Esophagus (tissue), 2 donors: ENCODE measurements at regions not wholly inside any gene's neighbourhood (a gene's known extent, or its start where the extent isn't known, plus 50 kb on each side); places are given as distances from the start of the nearest gene placed in this dataset.

Source experiments
- H3K27ac ChIP-seq, 2 donors: one replicate each; pipeline ENCODE4 v1.5.1; 2013; ENCODE audit warnings: low read depth in 2 of 2, mild to moderate bottlenecking in 2 of 2, inconsistent platforms in 1 of 2, low read length in 1 of 2, moderate library complexity in 1 of 2
- H3K27me3 ChIP-seq, 2 donors: one replicate each; pipeline ENCODE4 v1.6.1; 2013; ENCODE audit warnings: low read length in 2 of 2, control low read depth in 1 of 2, mild to moderate bottlenecking in 1 of 2; ENCODE audit not compliant: insufficient read depth in 2 of 2, control insufficient read depth in 1 of 2
- H3K36me3 ChIP-seq, 2 donors: one replicate each; pipeline ENCODE4 v1.6.1; 2013; ENCODE audit warnings: low read length in 1 of 2; ENCODE audit not compliant: control insufficient read depth in 2 of 2, insufficient read depth in 2 of 2
- H3K4me1 ChIP-seq, 2 donors: one replicate each; pipeline ENCODE4 v1.6.1; 2013; ENCODE audit warnings: low read length in 1 of 2; ENCODE audit not compliant: control insufficient read depth in 2 of 2, insufficient read depth in 2 of 2
- H3K4me3 ChIP-seq, 2 donors: one replicate each; pipeline ENCODE4 v1.5.1; 2013; ENCODE audit warnings: low read length in 2 of 2, mild to moderate bottlenecking in 2 of 2, low read depth in 1 of 2, moderate library complexity in 1 of 2
- H3K9me3 ChIP-seq, 2 donors: one replicate each; pipeline ENCODE4 v1.6.1; 2013; ENCODE audit warnings: mild to moderate bottlenecking in 2 of 2, low read depth in 1 of 2, low read length in 1 of 2, moderate library complexity in 1 of 2; ENCODE audit not compliant: control insufficient read depth in 2 of 2, insufficient read depth in 1 of 2
- WGBS, 2 donors: extraction: QIAGEN DNeasy Blood & Tissue Kit; methylation state at CpG; one replicate each; pipeline ENCODE4 v1.1.7; 2013; 5-methylcytosine and 5-hydroxymethylcytosine counted together
- donor health status: healthy with polysubstance abuse.
- donor health status: Bipolar disorder and iron deficiency.

DNA sequence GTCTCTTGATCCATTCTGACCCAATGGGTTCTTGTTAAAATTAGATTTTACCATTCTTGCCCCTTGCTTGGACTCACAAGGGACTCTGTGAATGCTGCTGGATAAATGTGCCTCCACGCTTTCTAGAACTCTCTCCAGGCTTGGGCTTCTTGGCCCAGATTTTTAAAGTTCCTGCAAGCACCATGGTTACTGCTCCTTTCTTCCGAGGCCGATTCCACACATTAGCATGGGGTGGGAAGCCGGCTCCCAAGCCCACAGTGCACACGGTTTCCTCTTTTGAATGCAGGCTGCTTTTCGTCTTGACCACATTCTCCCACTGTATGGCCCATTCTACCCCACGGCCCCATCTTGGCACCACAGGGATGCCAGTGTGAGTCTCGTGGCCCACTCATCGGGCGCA lies 174.3 kb upstream of the PITRM1 start:
- no peak overlapping the region for H3K27ac ChIP-seq
- H3K4me1 ChIP-seq: no peaks in the 10 kb centered on the region
- H3K9me3 ChIP-seq: no peaks in the 10 kb centered on the region
- 83 to 86% methylated on average over 10 of the region's 10 CpGs for WGBS, 2 donors
- no peak overlapping the region for H3K4me3 ChIP-seq
- H3K27me3 ChIP-seq: no peaks in the 10 kb centered on the region
- H3K36me3 ChIP-seq: no peaks in the 10 kb centered on the region

DNA sequence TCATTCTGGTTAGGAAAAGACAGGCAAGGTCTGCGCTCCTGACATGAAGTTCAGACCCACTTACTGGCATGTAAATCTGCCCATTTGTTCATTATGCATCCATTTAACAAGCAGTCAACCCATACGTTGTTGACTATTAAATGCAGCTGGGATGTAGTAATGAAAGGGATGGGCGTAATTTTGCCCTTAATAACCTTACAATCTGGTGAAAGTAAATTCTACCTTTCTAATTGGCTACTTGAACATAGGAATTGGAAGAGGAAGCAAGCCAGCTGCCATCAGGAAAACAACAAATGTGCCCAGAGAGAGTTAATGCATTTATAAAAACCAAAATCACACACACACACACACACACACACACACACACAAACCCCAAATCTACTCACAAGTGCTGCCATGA lies 170.2 kb upstream of the PITRM1 start:
- WGBS, 2 donors: 84 to 85% methylated on average over 3 of the region's 3 CpGs
- no peaks in the 10 kb centered on the region for H3K4me1 ChIP-seq
- no peak overlapping the region for H3K27ac ChIP-seq
- no peaks in the 10 kb centered on the region for H3K9me3 ChIP-seq
- no peak overlapping the region for H3K4me3 ChIP-seq
- H3K27me3 ChIP-seq: no peaks in the 10 kb centered on the region
- no peaks in the 10 kb centered on the region for H3K36me3 ChIP-seq

DNA sequence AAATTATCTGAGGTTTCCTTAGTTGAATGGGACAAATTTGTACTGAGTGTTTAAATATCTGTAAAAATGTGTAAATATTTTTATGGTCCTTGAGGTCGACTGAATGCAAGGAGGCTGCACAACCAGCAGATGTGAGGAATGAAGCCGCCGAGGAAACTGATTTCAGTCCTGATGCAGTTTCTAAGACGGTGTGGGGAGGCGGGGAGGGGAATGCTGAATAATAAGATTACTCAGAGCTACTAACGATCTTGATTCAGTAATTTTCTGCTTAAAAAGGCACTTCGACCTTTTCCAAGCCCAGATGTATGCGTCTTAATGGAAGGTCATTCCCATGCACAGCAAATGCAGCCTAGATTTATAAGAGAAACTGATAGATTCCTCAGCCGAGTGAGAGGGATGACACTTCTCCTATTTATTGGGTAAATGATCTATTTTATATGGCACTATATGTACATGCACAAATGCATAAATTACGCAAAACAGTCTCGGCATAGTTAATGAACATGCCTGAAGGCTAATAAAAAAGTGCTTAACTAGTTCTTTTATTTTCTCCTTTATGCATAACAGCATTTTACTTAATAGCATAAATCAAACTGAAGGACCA lies 167.6 kb upstream of the PITRM1 start:
- no peaks in the 10 kb centered on the region for H3K36me3 ChIP-seq
- WGBS, 2 donors: 83% methylated on average over 11 of the region's 11 CpGs
- H3K27ac ChIP-seq: no peak overlapping the region
- H3K4me1 ChIP-seq: no peaks in the 10 kb centered on the region
- no peak overlapping the region for H3K4me3 ChIP-seq
- no peaks in the 10 kb centered on the region for H3K9me3 ChIP-seq
- H3K27me3 ChIP-seq: no peaks in the 10 kb centered on the region

GRCh38 chr10:3339531-3339950 lies 167.0 kb upstream of the PITRM1 start:
- H3K9me3 ChIP-seq: no peaks in the 10 kb centered on the region
- no peaks in the 10 kb centered on the region for H3K27me3 ChIP-seq
- no peaks in the 10 kb centered on the region for H3K4me1 ChIP-seq
- no peak overlapping the region for H3K4me3 ChIP-seq
- H3K36me3 ChIP-seq: no peaks in the 10 kb centered on the region
- WGBS, 2 donors: 61 to 69% methylated on average over 9 of the region's 9 CpGs
- no peak overlapping the region for H3K27ac ChIP-seq

GRCh38 chr10:3339121-3339520 lies 166.5 kb upstream of the PITRM1 start:
- Histone ChIP-seq H3K4me1 (no peaks in the 10 kb centered on the region), H3K9me3 (no peaks in the 10 kb centered on the region), H3K4me3 (no peak overlapping the region), H3K27me3 (no peaks in the 10 kb centered on the region), H3K36me3 (no peaks in the 10 kb centered on the region), H3K27ac (no peak overlapping the region)
- 82 to 83% methylated on average over 7 of the region's 7 CpGs for WGBS, 2 donors

DNA sequence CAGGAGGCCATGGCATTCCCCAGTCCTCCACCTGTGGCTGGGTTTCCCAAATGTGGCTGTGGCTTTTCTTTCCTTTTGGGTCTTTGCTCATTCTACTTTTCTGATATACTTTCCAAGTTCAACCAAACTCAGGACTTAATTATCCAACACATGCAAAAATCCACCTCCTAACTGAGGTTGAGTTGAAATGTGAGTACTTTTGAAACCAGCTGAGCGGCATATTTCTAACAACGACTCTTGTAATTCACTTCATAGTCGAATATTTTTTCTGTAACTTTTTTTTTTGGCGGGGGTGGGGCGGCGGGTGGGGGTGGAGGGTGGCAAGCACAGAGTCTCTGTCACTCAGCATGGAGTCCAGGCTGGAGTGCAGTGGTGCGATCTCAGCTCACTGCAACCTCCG lies 165.2 kb upstream of the PITRM1 start:
- 85 to 94% methylated on average over 8 of the region's 8 CpGs for WGBS, 2 donors
- H3K36me3 ChIP-seq: no peaks in the 10 kb centered on the region
- no peak overlapping the region for H3K4me3 ChIP-seq
- no peak overlapping the region for H3K27ac ChIP-seq
- H3K27me3 ChIP-seq: no peaks in the 10 kb centered on the region
- no peaks in the 10 kb centered on the region for H3K4me1 ChIP-seq
- no peaks in the 10 kb centered on the region for H3K9me3 ChIP-seq

DNA sequence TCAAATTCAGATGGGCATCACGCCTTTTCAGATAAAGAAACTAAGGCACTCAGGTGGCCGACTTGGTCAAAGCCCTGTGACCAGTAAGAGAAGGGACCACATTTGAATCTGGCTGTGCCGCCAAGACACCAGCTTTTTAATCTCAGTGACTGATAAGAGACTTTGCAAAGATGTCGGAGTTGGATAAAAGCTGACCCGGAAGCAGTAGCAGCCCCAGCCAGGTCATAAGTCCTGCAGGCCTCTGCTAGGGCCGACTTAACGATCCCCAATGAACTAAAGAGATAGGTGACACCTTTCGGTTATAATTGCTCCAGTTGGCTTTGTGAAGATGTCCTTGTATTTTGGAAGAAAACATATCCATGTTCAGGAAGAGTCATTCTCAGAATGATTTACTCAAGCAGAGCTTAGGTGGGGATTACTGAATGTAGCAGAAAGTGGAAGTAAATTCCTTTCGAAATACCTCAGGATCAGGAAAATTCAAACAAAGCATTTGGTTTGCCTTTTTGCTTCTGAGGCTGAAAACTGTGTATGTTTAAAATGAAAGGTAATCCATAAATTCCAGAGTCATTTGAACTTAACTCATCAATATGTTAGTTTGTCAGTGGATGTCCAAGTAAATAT lies 164.2 kb upstream of the PITRM1 start:
- 85 to 91% methylated on average over 9 of the region's 9 CpGs for WGBS, 2 donors
- no peak overlapping the region for H3K4me3 ChIP-seq
- no peaks in the 10 kb centered on the region for H3K4me1 ChIP-seq

GRCh38 chr10:3333426-3333825 lies 160.8 kb upstream of the PITRM1 start:
- Histone ChIP-seq H3K27ac (no peak overlapping the region), H3K4me3 (no peak overlapping the region), H3K36me3 (no peaks in the 10 kb centered on the region), H3K9me3 (no peaks in the 10 kb centered on the region), H3K27me3 (no peaks in the 10 kb centered on the region), H3K4me1 (no peaks in the 10 kb centered on the region)
- 76 to 83% methylated on average over 10 of the region's 10 CpGs for WGBS, 2 donors

More for the DNA sequence above, 164.2 kb upstream of the PITRM1 start:
- no peak overlapping the region for H3K27ac ChIP-seq
- H3K27me3 ChIP-seq: no peaks in the 10 kb centered on the region
- H3K9me3 ChIP-seq: no peaks in the 10 kb centered on the region
- H3K36me3 ChIP-seq: no peaks in the 10 kb centered on the region

GRCh38 chr10:3331690-3332230 lies 159.2 kb upstream of the PITRM1 start:
- no peak overlapping the region for H3K4me3 ChIP-seq
- H3K4me1 ChIP-seq: no peaks in the 10 kb centered on the region
- WGBS, 2 donors: 94 to 96% methylated on average over 23 of the region's 23 CpGs
- H3K9me3 ChIP-seq: no peaks in the 10 kb centered on the region
- no peaks in the 10 kb centered on the region for H3K27me3 ChIP-seq
- H3K36me3 ChIP-seq: no peaks in the 10 kb centered on the region
- no peak overlapping the region for H3K27ac ChIP-seq

GRCh38 chr10:3331187-3331586 lies 158.6 kb upstream of the PITRM1 start:
- H3K4me1 ChIP-seq: no peaks in the 10 kb centered on the region
- whole genome bisulfite sequencing, 2 donors: 92 to 97% methylated on average over 17 of the region's 17 CpGs
- no peak overlapping the region for H3K4me3 ChIP-seq
- H3K36me3 ChIP-seq: no peaks in the 10 kb centered on the region
- no peak overlapping the region for H3K27ac ChIP-seq
- no peaks in the 10 kb centered on the region for H3K27me3 ChIP-seq
- H3K9me3 ChIP-seq: no peaks in the 10 kb centered on the region
